ENCODE measurements at regions not wholly inside any gene's neighbourhood (a gene's known extent, or its start where the extent isn't known, plus 50 kb on each side); places are given as distances from the start of the nearest gene placed in this dataset.

DNA sequence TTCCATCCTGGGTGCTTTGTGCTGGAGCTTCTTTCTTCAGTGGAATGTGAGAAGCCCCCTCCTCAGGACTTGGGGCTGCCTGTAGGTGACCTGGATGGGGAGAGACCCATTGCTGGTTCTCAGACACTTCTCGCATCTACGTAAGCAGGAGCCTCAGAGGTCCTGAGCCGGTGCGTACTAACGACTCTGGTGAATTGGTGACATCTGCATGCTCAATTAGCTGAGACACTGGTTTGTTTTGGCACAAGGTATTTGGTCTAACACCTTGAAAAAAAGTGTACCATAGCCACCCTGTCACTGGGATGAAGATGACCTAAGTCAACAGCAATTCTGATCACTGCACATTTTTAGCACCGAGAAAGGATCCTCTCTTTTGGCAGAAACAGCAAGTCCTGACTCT, 57.7 kb downstream of the LRRC30 start:
- Histone ChIP-seq H3K4me1 (no peaks in the 10 kb centered on the region), H3K4me3 (no peak overlapping the region), H3K36me3 (no peaks in the 10 kb centered on the region), H3K27ac (no peak overlapping the region), H3K9me3 (peaks cover 0 to 2% (median 0%) of the 10 kb centered on the region in 4 donors), H3K27me3 (no peaks in the 10 kb centered on the region)
- 90 to 92% methylated on average over 6 of the region's 6 CpGs for WGBS, 2 donors
- TF ChIP-seq, protein P1, sequence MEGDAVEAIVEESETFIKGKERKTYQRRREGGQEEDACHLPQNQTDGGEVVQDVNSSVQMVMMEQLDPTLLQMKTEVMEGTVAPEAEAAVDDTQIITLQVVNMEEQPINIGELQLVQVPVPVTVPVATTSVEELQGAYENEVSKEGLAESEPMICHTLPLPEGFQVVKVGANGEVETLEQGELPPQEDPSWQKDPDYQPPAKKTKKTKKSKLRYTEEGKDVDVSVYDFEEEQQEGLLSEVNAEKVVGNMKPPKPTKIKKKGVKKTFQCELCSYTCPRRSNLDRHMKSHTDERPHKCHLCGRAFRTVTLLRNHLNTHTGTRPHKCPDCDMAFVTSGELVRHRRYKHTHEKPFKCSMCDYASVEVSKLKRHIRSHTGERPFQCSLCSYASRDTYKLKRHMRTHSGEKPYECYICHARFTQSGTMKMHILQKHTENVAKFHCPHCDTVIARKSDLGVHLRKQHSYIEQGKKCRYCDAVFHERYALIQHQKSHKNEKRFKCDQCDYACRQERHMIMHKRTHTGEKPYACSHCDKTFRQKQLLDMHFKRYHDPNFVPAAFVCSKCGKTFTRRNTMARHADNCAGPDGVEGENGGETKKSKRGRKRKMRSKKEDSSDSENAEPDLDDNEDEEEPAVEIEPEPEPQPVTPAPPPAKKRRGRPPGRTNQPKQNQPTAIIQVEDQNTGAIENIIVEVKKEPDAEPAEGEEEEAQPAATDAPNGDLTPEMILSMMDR (IDR thresholded peaks at IDR 0.05): no peak
- TF ChIP-seq POLR2AphosphoS5 (IDR thresholded peaks at IDR 0.05): no peak
- no peak for TF ChIP-seq EP300 (IDR thresholded peaks at IDR 0.05)
- no peak for TF ChIP-seq POLR2A (IDR thresholded peaks at IDR 0.05)
- DNase-seq: no peak
- intact Hi-C loops (cut with DNase I): no loop called here

DNA sequence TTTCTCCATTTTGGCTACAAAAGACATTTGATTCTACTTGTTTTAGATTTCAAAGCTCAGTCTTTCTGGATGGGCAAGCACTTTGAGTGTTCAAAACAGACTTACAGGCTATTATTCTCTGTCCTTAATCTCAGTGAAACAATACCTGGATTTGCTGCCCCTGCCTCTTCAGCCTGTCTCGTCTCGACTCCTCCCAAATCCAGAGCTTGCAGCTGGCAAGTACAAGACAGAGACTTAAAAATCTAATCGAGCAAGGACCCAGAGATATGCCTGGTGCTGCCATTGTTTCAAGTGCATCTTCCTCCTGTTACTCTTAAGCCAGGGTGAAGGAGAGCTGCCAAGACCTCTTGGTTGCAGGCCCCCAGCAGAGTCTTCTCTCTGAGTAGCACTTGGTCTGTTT, 59.2 kb downstream of the LRRC30 start:
- no peak overlapping the region for H3K4me3 ChIP-seq
- H3K9me3 ChIP-seq: peaks cover 0 to 2% (median 0%) of the 10 kb centered on the region in 4 donors
- no peaks in the 10 kb centered on the region for H3K4me1 ChIP-seq
- intact Hi-C loops (cut with DNase I): no loop called here
- TF ChIP-seq, protein P1 (IDR thresholded peaks at IDR 0.05): no peak
- no peak for TF ChIP-seq POLR2AphosphoS5 (IDR thresholded peaks at IDR 0.05)
- TF ChIP-seq EP300 (IDR thresholded peaks at IDR 0.05): no peak
- no peak for TF ChIP-seq POLR2A (IDR thresholded peaks at IDR 0.05)
- no peaks in the 10 kb centered on the region for H3K36me3 ChIP-seq
- H3K27ac ChIP-seq: no peak overlapping the region
- H3K27me3 ChIP-seq: no peaks in the 10 kb centered on the region
- 69 to 73% methylated on average over 3 of the region's 3 CpGs for WGBS, 2 donors
- DNase-seq: no peak

DNA sequence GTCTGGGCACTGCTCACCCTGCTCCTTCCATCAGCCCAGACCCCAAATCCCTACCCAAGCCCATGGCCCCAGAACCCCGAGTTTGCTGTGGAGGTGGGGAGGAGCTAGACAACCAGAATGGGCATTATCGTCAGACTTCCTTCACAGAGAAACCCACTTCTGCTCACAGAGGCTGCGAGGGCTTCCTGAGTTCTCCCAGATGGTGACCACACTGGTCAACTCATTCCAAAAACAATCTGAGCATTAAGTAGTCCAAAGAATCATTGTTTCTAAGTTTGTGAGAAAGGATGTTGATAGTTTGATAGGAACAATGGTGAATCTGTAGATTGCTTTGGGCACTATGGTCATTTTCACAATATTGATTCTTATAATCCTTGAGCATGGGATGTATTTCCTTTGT, 60.2 kb downstream of the LRRC30 start:
- no peaks in the 10 kb centered on the region for H3K4me1 ChIP-seq
- H3K9me3 ChIP-seq: peaks cover 0 to 2% (median 0%) of the 10 kb centered on the region in 4 donors
- H3K36me3 ChIP-seq: no peaks in the 10 kb centered on the region
- intact Hi-C loops (cut with DNase I): no loop called here
- H3K4me3 ChIP-seq: no peak overlapping the region
- no peaks in the 10 kb centered on the region for H3K27me3 ChIP-seq
- 36 to 70% methylated on average over 3 of the region's 3 CpGs for WGBS, 2 donors
- DNase-seq: no peak
- no peak overlapping the region for H3K27ac ChIP-seq
- TF ChIP-seq POLR2AphosphoS5 (IDR thresholded peaks at IDR 0.05) (no peak), EP300 (IDR thresholded peaks at IDR 0.05) (no peak), POLR2A (IDR thresholded peaks at IDR 0.05) (no peak)
- TF ChIP-seq, protein P1 (IDR thresholded peaks at IDR 0.05): no peak

DNA sequence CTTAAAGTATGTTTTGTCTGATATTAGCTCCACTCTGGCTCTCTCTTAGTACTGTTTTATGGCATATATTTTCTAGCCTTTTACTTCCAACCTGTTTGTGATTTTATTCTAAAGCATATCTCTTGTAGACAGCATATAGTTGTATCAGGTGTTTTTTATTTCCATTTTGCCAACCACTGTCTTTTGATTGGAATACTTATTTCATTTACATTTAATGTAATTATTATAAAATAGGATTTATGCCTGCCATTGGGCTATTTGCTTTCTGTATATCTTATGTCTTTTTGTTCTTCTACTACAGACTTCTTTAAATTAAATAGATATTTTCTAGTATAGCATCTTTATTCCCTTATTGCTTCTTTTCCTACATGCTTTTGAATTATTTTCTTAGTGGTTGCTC, 67.3 kb downstream of the LRRC30 start:
- no peak overlapping the region for H3K27ac ChIP-seq
- no peaks in the 10 kb centered on the region for H3K27me3 ChIP-seq
- TF ChIP-seq, protein P1 (IDR thresholded peaks at IDR 0.05): no peak
- TF ChIP-seq POLR2AphosphoS5 (IDR thresholded peaks at IDR 0.05) (no peak), EP300 (IDR thresholded peaks at IDR 0.05) (no peak), POLR2A (IDR thresholded peaks at IDR 0.05) (no peak)
- H3K36me3 ChIP-seq: no peaks in the 10 kb centered on the region
- intact Hi-C loops (cut with DNase I): no loop called here
- H3K9me3 ChIP-seq: peaks cover 0 to 4% (median 2%) of the 10 kb centered on the region in 4 donors
- peaks cover 0 to 1% (median 0%) of the 10 kb centered on the region in 4 donors for H3K4me1 ChIP-seq
- H3K4me3 ChIP-seq: no peak overlapping the region
- no peak for DNase-seq

DNA sequence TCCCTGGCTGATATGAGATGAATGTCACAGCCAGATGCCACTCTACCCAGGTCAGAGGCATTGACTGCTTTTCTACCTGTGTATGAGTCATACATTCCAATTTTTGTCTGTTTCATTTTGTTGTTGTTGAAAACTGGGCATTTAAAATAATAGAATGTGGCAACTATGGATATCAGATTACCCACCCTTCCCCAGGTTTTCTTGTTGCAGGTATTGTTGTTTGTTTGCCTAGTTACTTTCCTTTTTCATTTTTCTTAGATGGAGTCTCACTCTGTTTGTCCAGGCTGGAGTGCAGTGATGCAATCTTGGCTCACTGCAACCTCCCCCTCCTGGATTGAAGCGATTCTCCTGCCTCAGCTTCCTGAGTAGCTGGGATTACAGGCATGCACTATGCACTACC, 70.2 kb downstream of the LRRC30 start:
- intact Hi-C loops (cut with DNase I): no loop called here
- WGBS, 2 donors: 89 to 96% methylated on average over 1 of the region's 1 CpG
- Histone ChIP-seq H3K9me3 (peaks cover 0 to 4% (median 2%) of the 10 kb centered on the region in 4 donors), H3K27me3 (no peaks in the 10 kb centered on the region), H3K36me3 (no peaks in the 10 kb centered on the region), H3K4me1 (peaks cover 0 to 9% (median 7%) of the 10 kb centered on the region in 4 donors), H3K27ac (no peak overlapping the region), H3K4me3 (no peak overlapping the region)
- no peak for DNase-seq
- TF ChIP-seq POLR2A (IDR thresholded peaks at IDR 0.05) (no peak), EP300 (IDR thresholded peaks at IDR 0.05) (no peak), POLR2AphosphoS5 (IDR thresholded peaks at IDR 0.05) (no peak)
- TF ChIP-seq, protein P1 (IDR thresholded peaks at IDR 0.05): no peak

All from sigmoid colon (tissue), 6 donors.